ENCODE measurements at regions not wholly inside any gene's neighbourhood (a gene's known extent, or its start where the extent isn't known, plus 50 kb on each side); places are given as distances from the start of the nearest gene placed in this dataset.

- no peak for DNase-seq (ENCODE audit: low spot score)
Measured at GRCh38 chr9:107650995-107651394, 161.4 kb upstream of the KLF4 start.

- peak; percentile 80 for DNase-seq (ENCODE audit: low spot score)
Measured at GRCh38 chr9:107650321-107650720, 160.8 kb upstream of the KLF4 start.

- peak; percentile 42 for DNase-seq (ENCODE audit: low spot score)
Measured at GRCh38 chr9:107648153-107648715, 158.7 kb upstream of the KLF4 start.

GRCh38 chr9:107647611-107648010 lies 158.0 kb upstream of the KLF4 start:
- DNase-seq (ENCODE audit: low spot score), result no peak

- DNase-seq (ENCODE audit: low spot score), result no peak
Measured at GRCh38 chr9:107647141-107647540, 157.6 kb upstream of the KLF4 start.

- no peak for DNase-seq (ENCODE audit: low spot score)
Measured at GRCh38 chr9:107645464-107645833, 155.9 kb upstream of the KLF4 start.

GRCh38 chr9:107644733-107645463 lies 155.3 kb upstream of the KLF4 start:
- DNase-seq (ENCODE audit: low spot score), result peak; percentile 43

- DNase-seq (ENCODE audit: low spot score), result no peak
Measured at GRCh38 chr9:107639426-107639825, 149.9 kb upstream of the KLF4 start.

GRCh38 chr9:107638521-107639310 lies 149.1 kb upstream of the KLF4 start:
- peak; percentile 78 for DNase-seq (ENCODE audit: low spot score)

- peak; percentile 97 for DNase-seq (ENCODE audit: low spot score)
Measured at GRCh38 chr9:107637421-107638420, 148.2 kb upstream of the KLF4 start.

GRCh38 chr9:107636571-107637381 lies 147.2 kb upstream of the KLF4 start:
- no peak for DNase-seq (ENCODE audit: low spot score)

- DNase-seq (ENCODE audit: low spot score), result no peak
Measured at GRCh38 chr9:107635803-107636174, 146.2 kb upstream of the KLF4 start.

- DNase-seq (ENCODE audit: low spot score), result no peak
Measured at GRCh38 chr9:107635101-107635802, 145.7 kb upstream of the KLF4 start.

- no peak for DNase-seq (ENCODE audit: low spot score)
Measured at GRCh38 chr9:107633406-107633805, 143.8 kb upstream of the KLF4 start.

- DNase-seq (ENCODE audit: low spot score), result no peak
Measured at GRCh38 chr9:107632661-107633060, 143.1 kb upstream of the KLF4 start.

GRCh38 chr9:107632216-107632615 lies 142.6 kb upstream of the KLF4 start:
- DNase-seq (ENCODE audit: low spot score), result no peak

- no peak for DNase-seq (ENCODE audit: low spot score)
Measured at GRCh38 chr9:107631788-107632187, 142.2 kb upstream of the KLF4 start.

GRCh38 chr9:107630156-107630555 lies 140.6 kb upstream of the KLF4 start:
- DNase-seq (ENCODE audit: low spot score), result no peak

- no peak for DNase-seq (ENCODE audit: low spot score)
Measured at GRCh38 chr9:107628444-107628843, 138.9 kb upstream of the KLF4 start.

- no peak for DNase-seq (ENCODE audit: low spot score)
Measured at GRCh38 chr9:107627781-107628180, 138.2 kb upstream of the KLF4 start.
